ENCODE measurements at regions not wholly inside any gene's neighbourhood (a gene's known extent, or its start where the extent isn't known, plus 50 kb on each side); places are given as distances from the start of the nearest gene placed in this dataset.

DNA sequence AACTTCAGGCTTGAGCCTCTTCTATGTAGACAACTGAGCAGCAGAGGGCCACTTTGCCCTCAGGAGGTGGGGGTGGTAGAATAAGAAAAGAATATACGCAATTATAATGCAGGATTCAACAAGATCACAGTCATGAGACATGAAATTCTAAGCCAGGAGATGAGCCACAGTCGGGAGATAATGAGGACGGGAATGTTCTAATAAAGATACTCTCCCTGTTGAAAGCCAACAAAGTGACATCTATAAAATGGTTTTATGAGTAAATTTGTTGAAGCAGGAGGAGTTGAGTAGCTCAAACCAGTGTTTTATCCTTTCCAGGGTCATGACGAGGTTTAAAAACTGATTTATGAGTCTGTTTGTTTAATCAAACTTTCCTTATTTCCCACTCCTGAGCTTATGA is 152.0 kb upstream of the SERP2 start:
- Histone ChIP-seq H3K4me3 (ENCODE audit: low read depth, low read length) (no peak overlapping the region), H3K27me3 (ENCODE audit: insufficient read depth, low read depth, severe bottlenecking) (no peaks in the 10 kb centered on the region), H3K36me3 (no peaks in the 10 kb centered on the region), H3K27ac (no peak overlapping the region), H3K9me3 (ENCODE audit: severe bottlenecking) (no peaks in the 10 kb centered on the region)
- no peak for DNase-seq
- TF ChIP-seq, protein P1, sequence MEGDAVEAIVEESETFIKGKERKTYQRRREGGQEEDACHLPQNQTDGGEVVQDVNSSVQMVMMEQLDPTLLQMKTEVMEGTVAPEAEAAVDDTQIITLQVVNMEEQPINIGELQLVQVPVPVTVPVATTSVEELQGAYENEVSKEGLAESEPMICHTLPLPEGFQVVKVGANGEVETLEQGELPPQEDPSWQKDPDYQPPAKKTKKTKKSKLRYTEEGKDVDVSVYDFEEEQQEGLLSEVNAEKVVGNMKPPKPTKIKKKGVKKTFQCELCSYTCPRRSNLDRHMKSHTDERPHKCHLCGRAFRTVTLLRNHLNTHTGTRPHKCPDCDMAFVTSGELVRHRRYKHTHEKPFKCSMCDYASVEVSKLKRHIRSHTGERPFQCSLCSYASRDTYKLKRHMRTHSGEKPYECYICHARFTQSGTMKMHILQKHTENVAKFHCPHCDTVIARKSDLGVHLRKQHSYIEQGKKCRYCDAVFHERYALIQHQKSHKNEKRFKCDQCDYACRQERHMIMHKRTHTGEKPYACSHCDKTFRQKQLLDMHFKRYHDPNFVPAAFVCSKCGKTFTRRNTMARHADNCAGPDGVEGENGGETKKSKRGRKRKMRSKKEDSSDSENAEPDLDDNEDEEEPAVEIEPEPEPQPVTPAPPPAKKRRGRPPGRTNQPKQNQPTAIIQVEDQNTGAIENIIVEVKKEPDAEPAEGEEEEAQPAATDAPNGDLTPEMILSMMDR (IDR thresholded peaks at IDR 0.05; ENCODE audit: low read depth, low read length): no peak

DNA sequence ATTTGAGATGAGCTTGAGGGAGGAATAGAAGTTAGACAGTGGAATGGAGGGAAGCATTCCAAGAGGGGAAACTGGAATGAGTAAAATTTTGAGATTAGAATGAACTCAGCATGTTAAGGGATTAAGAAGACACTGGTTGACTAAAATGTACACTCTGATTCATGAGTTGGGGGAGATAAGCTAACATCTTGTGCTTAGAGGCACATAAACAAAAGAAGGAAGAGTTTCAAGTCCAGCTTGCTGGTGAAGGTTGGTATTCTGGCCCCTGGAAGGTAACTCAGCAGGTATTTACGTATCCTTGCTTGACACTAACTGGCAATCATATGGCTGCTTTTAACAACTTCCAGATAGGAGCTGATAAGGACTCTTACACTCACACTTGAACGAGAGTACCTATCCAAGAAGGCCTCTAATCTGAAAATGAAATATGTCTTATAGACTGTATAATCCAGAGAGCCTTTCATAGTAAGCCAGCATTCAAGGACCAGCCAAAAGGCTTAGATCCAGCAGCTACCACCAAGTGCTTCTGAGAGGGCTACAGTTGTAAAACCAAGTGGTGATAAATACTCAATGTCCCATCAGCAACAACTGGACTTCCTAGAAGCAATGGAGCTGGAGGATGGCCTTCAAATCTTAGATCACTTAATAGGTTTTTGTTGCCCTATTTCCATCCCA is 149.7 kb upstream of the SERP2 start:
- Histone ChIP-seq H3K9me3 (ENCODE audit: severe bottlenecking) (no peaks in the 10 kb centered on the region), H3K27ac (no peak overlapping the region), H3K36me3 (no peaks in the 10 kb centered on the region), H3K4me3 (ENCODE audit: low read depth, low read length) (no peak overlapping the region), H3K27me3 (ENCODE audit: insufficient read depth, low read depth, severe bottlenecking) (no peaks in the 10 kb centered on the region)
- TF ChIP-seq, protein P1 (IDR thresholded peaks at IDR 0.05; ENCODE audit: low read depth, low read length): no peak
- DNase-seq: no peak

DNA sequence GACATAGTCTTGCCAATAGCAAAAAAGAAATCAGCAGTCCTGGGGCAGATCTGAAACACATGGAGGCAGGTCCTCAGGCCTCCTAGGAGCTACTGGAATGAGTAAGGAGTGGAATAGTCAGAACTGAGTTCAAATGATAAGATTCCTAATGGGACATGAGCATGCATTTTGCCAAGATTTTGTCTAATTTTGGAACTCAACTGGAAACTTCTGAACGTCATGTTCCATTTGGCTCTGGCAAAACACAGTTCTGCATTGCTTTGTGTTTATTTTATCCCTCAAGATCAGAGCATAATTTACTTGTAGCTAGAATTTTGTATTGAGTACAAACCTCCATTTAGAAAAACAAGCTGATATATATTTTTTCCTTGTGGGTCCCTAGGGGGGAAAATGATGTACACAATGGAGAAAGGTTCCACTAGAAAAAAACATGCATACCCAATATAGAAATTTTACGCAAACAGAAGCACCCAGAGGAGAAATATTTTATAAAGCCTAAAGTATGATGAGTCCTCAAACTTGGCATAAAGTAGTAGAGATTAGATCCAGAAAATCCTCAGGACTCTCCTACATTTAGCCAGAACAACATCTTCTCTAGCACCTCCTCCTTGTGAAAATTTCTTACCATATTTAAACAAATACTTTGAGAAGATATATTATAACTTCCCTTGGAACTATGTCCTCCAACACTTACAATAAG is 149.0 kb upstream of the SERP2 start:
- Histone ChIP-seq H3K36me3 (no peaks in the 10 kb centered on the region), H3K4me3 (ENCODE audit: low read depth, low read length) (no peak overlapping the region), H3K9me3 (ENCODE audit: severe bottlenecking) (no peaks in the 10 kb centered on the region), H3K27me3 (ENCODE audit: insufficient read depth, low read depth, severe bottlenecking) (no peaks in the 10 kb centered on the region), H3K27ac (no peak overlapping the region)
- TF ChIP-seq, protein P1 (IDR thresholded peaks at IDR 0.05; ENCODE audit: low read depth, low read length): no peak
- no peak for DNase-seq

DNA sequence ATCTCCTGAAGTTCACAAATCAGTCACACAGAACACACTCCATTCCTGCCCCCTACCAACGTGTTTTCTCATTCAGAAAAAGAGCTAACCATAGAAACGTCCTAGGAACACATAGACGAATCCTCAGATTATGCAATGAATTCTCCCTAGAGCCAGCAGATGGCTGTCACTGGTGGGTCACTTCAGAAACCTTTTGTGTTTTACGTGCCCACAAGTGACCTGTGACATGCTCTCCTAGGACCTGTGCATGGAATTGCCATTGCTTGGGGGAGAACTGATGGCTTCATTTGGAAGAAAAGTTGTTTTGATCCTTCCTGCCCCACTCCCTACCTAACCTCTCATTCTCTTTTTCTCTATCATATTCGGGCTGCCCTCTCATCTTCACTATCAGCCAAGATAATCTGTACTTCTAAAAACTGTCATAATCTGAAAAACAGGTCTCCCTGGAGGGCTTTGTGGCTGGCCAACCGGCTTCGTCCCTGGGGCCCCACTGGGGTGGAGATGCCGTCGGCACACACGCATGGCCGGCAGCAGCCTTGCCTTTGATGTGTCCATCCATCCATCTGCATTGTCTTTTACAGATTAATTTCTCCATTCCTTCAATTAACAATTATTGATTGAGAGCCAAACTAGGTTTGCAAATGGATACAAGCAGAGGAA is 144.1 kb upstream of the SERP2 start:
- Histone ChIP-seq H3K9me3 (ENCODE audit: severe bottlenecking) (no peaks in the 10 kb centered on the region), H3K27ac (no peak overlapping the region), H3K36me3 (no peaks in the 10 kb centered on the region), H3K27me3 (ENCODE audit: insufficient read depth, low read depth, severe bottlenecking) (no peaks in the 10 kb centered on the region), H3K4me3 (ENCODE audit: low read depth, low read length) (no peak overlapping the region)
- TF ChIP-seq, protein P1 (IDR thresholded peaks at IDR 0.05; ENCODE audit: low read depth, low read length): no peak
- DNase-seq: no peak

DNA sequence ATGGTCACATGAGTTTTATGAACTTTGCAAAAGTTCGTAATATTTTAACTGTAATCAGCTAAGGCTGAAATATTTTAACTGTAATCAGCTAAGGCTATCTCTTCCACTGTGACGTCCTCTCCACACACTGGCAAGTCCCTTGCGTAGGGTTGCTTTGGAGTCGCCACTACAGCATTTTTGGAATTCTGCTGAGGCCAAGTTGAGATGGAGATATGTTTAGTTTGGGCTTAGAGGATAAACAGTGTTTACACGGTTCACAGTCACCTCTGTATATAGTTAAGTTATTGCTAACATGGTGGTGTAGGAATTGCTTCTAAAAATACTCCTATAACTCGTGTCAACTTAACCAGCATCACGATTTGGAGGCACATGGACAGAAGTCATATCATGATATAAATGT is 143.6 kb upstream of the SERP2 start:
- Histone ChIP-seq H3K27ac (no peak overlapping the region), H3K4me3 (ENCODE audit: low read depth, low read length) (no peak overlapping the region), H3K36me3 (no peaks in the 10 kb centered on the region), H3K27me3 (ENCODE audit: insufficient read depth, low read depth, severe bottlenecking) (no peaks in the 10 kb centered on the region), H3K9me3 (ENCODE audit: severe bottlenecking) (no peaks in the 10 kb centered on the region)
- DNase-seq: no peak
- TF ChIP-seq, protein P1 (IDR thresholded peaks at IDR 0.05; ENCODE audit: low read depth, low read length): no peak

Data from WERI-Rb-1 (cell line).